Activated naive CD8-positive, alpha-beta T cell treated with anti-CD3 and anti-CD28 coated beads, Interleukin-2, amount 50 U/mL, for 16 hours (primary cell): ENCODE measurements at regions not wholly inside any gene's neighbourhood (a gene's known extent, or its start where the extent isn't known, plus 50 kb on each side); places are given as distances from the start of the nearest gene placed in this dataset.
"Not testable (repeated sequence)": the region's sequence is repeated elsewhere in the genome, so short reads cannot be mapped to it uniquely, and the experiment has no call there.

Experiments used
- DNase-seq: peaks from one replicate; pipeline ENCODE4 v3.0.0-alpha.2; 2020; ENCODE audit warnings: low read depth, low spot score

DNA sequence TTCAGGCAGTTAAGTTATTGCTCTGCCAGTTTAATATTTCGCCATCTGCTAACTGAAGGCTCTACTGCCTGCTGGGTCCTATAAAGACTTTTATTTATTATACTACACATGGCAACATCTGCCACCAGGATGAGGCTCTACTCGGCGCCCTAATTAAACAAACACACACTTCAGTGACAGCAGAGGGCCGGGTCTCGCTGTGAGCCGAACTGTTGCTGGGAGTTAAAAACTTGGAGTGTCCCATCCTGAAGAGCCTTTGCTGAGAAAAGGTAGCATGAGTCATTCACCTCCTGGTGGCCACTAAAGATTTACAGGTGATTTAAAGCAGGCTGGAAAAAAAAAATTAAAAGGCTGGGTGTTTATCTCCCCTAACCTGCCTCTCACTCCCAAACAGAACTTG, 183.7 kb downstream of the NPIPA8 start:
- not testable (repeated sequence) for DNase-seq

DNA sequence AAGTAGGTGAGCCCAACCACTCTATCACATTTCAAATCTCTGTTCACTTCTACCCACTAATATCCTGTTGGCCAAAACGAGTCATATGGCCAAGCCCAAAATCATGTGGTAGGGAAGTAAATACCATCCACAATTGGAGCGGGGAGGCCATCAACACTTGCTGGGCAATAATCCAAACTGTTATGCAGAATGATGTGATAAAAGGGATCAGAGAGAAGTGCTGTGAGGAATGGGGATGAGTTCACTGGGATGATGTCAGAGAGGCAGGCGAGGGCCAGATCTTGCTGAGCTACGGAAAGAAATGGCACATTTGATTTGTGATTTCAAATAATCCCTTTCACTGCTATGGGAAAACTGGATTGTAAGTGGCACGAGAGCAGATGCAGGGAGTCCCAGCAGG, 188.4 kb downstream of the NPIPA8 start:
- not testable (repeated sequence) for DNase-seq

- DNase-seq, result not testable (repeated sequence)
Observed at GRCh38 chr16:18146601-18147142, 189.9 kb downstream of the NPIPA8 start.

DNA sequence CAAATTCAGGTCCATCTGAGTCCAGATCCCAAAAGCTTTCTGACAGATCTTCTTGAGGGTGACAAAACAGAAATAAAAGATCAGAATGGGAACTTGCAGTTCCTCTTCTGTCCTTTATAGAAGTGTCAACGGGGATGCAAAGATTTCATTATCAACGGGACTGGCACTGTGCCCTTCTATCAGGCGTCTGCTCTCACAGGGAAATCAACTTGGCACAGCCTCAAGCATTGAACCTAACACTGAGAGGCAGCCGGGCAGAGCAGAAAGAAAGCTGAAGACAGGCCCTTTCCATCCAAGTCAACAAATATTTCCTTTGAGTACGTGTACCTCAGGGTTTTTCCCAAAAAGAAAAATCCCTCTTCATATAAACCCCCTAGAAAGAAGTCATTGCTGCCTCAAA, 194.5 kb downstream of the NPIPA8 start:
- DNase-seq, result not testable (repeated sequence)

DNA sequence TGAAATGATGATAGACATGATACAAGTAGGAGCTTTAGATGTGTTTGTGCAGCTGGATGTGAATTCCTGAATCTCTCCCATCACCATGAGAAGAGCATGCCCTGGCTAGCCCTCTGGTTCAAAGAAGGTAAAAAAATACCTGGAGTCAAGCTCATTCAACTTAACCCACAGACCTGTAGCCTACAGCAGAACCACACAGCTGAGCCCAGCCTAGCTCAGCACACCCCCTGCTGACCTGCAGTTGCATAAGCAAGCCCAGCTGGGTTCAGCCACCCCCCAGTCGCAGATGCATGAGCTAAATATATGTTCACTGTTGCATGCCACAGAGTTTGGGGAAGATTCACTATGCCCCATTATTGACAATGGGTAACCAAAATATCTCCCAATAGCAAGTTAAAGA, 200.2 kb downstream of the NPIPA8 start:
- DNase-seq, result not testable (repeated sequence)

GRCh38 chr16:18135024-18135423, 201.5 kb downstream of the NPIPA8 start:
- not testable (repeated sequence) for DNase-seq

DNA sequence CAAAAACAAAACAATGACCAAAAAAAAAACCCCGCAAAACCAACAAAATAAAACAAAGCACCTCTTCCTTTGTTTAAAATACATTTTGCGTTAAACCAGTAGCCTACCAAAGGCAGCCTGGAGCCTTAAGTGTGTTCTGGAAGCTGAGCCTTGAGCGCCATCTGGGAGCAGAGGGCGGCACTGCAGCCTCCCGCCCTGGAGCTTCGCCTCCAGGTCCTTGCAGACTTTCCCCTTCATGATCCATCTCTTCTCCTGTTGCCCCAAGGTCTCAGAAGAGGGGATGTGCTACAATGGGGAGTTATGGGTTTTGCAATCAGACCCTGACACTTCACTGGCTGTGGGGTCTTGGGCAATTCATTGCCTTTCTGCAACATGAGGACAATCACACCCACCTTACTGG, 204.9 kb downstream of the NPIPA8 start:
- not testable (repeated sequence) for DNase-seq

DNA sequence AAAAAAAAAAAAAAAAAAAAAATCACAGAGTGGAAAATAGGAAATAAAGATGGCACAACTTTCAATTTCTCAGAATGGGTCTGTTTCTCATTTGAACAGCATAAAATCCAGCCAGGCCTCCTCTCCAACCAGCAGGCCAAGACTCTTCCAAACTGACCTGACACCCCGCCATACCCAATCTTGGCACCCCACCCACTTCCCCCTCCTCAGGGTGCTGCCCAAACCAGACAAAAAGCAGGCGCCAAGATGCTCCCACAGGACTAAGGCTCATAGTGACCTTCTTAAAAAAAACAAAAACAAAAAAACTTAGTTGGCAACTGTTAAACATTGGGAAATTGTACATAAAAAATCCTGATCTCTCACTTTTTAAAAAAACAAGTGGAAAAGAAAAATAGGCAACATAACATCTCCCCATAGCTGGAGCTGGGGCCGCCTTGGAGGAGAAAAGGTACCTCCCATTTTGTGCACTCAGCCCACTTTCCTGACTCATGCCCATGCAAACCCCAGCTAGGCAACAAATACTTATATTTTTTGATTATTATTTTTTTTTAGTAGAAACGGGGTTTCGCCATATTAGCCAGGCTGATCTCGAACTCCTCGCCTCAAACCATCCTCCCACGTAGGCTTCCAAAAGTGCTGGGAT, 205.9 kb downstream of the NPIPA8 start:
- not testable (repeated sequence) for DNase-seq

- not testable (repeated sequence) for DNase-seq
Observed at GRCh38 chr16:18127033-18127432, 209.5 kb downstream of the NPIPA8 start.

DNA sequence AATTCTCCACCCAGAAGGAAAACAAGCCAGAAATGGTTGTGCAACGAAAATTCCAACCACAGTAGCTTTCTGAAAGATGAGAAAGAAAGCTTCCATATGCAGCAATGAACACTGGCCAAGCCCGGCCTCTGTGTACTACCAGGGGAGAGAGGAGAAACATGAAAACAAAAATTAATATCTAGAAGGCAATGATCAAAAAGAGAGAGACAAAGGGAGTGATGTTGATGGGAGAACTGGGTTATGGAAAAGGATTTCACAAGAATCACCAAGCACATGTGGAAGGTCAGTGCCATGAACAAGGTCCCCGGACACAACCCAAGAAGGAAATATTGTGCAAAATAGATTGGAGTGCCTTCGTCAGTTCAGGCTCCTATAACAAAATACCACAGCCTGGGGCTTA, 217.4 kb downstream of the NPIPA8 start:
- DNase-seq, result not testable (repeated sequence)

- not testable (repeated sequence) for DNase-seq
Observed at GRCh38 chr16:18118684-18119083, 217.9 kb downstream of the NPIPA8 start.

GRCh38 chr16:18118071-18118470, 218.5 kb downstream of the NPIPA8 start:
- DNase-seq, result not testable (repeated sequence)

DNA sequence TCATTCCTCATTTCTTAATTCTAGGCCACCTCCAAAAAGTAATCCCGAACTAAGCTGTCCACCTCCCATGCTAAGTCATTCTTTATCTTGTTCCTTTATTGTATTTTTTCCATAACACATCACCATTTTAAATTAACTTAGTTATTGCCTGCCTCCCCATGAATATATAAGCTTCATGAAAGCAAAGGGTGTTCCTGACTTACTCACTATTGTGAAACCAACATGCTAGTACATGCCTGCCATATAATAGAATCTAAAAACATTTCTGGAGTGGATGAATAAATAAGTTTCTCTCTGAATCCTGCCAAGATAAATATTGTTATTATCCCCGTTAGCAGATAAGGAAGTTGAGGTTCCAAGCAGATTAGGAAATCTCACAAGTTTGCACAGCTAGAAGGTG, 232.1 kb downstream of the NPIPA8 start:
- not testable (repeated sequence) for DNase-seq

DNA sequence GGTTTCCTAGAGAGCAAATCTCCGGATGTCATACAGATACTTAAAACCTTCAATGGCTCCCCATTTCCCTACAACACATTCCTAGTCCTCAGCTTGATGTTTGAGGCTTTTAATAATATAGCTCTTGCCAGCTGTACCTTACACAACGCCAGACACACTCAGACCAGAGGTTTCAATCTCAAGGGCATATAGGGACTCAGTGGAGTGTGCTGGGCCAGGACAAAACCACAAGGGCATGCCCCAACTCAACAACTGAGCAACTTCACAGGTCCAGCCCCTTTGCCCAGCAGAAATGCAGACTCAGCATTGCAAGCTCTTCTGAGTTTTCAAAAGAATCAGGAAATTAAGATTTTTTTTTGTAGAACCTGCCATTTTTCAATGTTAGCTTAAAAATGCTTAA, 235.5 kb downstream of the NPIPA8 start:
- not testable (repeated sequence) for DNase-seq

DNA sequence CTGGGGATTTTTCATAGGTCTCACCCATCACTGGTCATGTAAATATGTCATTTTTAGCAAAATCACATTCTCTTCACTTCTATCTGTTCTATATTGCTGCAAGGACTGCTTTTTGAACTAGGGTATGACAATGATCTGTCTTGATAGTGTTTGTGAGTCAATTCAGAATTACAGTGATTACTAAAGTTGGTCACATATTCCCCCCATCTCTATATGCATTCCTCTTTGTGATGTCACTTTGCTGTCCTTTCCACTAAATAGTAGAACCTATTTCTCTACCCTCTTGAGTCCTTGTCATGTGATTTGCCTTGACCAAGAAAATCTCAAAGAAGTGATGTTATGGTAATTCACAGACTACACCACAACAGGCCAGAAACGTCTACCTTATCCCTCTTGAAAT, 243.9 kb downstream of the NPIPA8 start:
- not testable (repeated sequence) for DNase-seq

DNA sequence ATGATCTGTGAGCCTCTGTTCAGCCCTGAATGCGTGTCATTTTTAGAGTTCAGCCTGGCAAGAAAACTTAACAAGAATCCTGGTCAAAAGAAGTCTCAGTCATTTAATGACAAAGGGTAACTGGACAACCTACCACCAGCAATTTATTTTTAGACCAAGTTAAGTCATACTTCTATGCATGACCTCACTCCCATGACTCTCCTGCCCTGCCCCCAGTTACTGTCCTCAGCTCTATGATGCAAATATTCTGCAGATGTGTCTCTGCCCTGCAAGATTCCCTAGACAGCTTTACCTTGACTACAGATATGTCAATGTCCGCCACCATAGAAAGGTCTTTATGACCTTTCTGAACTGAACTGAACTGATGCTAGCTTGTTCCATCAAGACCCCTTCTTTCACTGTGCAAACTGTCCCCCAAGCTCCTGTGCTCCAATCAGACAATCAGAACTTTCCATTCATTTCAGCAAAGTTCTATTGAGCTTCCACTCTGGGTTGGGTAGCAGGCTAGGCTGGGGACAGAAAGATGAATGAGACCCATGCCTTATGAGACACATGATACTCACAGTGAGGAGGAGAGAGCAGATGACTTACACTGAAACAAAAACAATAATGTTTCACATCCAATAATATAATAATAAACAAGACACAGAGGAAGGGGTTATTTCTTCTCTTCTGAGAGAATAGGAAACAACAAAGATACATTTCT, 255.7 kb downstream of the NPIPA8 start:
- DNase-seq, result not testable (repeated sequence)

DNA sequence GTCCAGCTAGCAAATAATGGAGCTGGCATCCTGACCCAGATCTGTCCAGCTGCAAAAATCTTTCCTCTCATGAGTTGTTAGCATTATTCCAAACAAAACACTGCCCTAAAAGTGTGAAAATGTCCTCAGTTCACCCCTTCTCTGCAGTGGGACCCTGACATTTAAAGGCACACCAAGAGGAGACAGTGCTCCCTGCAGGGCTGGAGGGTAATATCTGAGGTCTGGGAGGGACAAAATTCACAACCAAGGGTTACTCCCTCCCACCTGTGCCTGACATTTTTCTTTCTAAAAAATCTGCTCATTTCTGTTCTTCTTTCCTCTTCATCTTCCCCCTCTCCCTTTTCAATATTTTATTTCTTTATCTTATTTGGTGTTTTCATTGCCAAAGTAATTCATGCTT, 258.6 kb downstream of the NPIPA8 start:
- not testable (repeated sequence) for DNase-seq

- DNase-seq, result no peak
Observed at GRCh38 chr16:18072161-18072560, 264.4 kb downstream of the NPIPA8 start.

- DNase-seq, result no peak
Observed at GRCh38 chr16:18069683-18070082, 266.9 kb downstream of the NPIPA8 start.

GRCh38 chr16:18068477-18068876, 268.1 kb downstream of the NPIPA8 start:
- no peak for DNase-seq

- DNase-seq, result no peak
Observed at GRCh38 chr16:18062713-18063112, 273.8 kb downstream of the NPIPA8 start.

DNA sequence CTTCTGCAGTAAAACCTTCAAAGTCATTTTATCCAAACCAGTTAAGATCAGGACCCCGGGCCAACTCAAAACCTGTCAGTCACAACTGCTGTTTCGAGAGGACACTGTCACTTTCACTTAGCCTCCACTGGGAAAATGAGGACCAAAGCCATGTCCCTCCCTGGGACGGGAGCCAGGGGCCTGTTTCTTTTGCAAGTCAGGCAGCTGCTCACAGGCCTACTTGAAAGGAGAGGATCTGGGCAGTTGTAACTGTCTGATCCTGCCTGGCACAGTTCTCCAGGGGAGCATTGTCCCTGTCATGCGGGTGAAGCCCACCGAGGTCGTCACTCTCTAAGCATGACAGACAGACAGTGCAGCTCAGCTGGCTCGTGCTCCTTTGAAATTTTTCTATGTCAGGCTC, 276.2 kb downstream of the NPIPA8 start:
- DNase-seq, result no peak

GRCh38 chr16:18059577-18059976, 277.0 kb downstream of the NPIPA8 start:
- no peak for DNase-seq
